Mucosa of descending colon (tissue), 3 donors: ENCODE measurements at regions not wholly inside any gene's neighbourhood (a gene's known extent, or its start where the extent isn't known, plus 50 kb on each side); places are given as distances from the start of the nearest gene placed in this dataset.
A peak's percentile ranks its signal among the peaks of the same experiment; 100 is the strongest.

ENCODE experiments used
- ATAC-seq: fragments of 200-7000 bp; cut with Tn5 transposase; one replicate; pipeline ENCODE4 v1.9.1; 2020; ENCODE audit warnings: mild to moderate bottlenecking, moderate library complexity
- DNase-seq, 3 donors: peaks; one replicate each; pipeline ENCODE4 v3.0.0-alpha.2; 2020
- H3K36me3 ChIP-seq: fragments of 200-600 bp; one replicate; pipeline ENCODE4 v1.8.0; 2021; ENCODE audit warnings: low read depth, mild to moderate bottlenecking
- H3K4me1 ChIP-seq: fragments of 200-600 bp; one replicate; pipeline ENCODE4 v1.8.0; 2021; ENCODE audit warnings: low read depth, mild to moderate bottlenecking
- H3K4me3 ChIP-seq: fragments of 200-600 bp; one replicate; pipeline ENCODE4 v1.8.0; 2021; ENCODE audit warnings: mild to moderate bottlenecking
- H3K9me3 ChIP-seq: fragments of 200-600 bp; one replicate; pipeline ENCODE4 v1.8.0; 2021; ENCODE audit warnings: mild to moderate bottlenecking
- intact Hi-C, 2 donors: fragments of 100-400 bp; cut with DNase I in 1 of 2; cut with micrococcal nuclease in 1 of 2; formaldehyde crosslinking; loops; one replicate each; pipeline versions ENCODE4 v1.11.0 to v1.11.1; 2022; cut with DNase I, micrococcal nuclease
- TF ChIP-seq, protein P1 (sequence below): fragments of 200-600 bp; IDR thresholded peaks from one replicate; pipeline ENCODE4 v1.8.0; 2022; ENCODE audit warnings: antibody characterized with exemption, mild to moderate bottlenecking
- donor health status: DM: no; HTN: no; CAD: no; lungs with moderate emphysema.
- donor health status: DM: no; HTN: no; CAD: no.
- donor health status: DM: no; HTN: yes; CAD: no.

DNA sequence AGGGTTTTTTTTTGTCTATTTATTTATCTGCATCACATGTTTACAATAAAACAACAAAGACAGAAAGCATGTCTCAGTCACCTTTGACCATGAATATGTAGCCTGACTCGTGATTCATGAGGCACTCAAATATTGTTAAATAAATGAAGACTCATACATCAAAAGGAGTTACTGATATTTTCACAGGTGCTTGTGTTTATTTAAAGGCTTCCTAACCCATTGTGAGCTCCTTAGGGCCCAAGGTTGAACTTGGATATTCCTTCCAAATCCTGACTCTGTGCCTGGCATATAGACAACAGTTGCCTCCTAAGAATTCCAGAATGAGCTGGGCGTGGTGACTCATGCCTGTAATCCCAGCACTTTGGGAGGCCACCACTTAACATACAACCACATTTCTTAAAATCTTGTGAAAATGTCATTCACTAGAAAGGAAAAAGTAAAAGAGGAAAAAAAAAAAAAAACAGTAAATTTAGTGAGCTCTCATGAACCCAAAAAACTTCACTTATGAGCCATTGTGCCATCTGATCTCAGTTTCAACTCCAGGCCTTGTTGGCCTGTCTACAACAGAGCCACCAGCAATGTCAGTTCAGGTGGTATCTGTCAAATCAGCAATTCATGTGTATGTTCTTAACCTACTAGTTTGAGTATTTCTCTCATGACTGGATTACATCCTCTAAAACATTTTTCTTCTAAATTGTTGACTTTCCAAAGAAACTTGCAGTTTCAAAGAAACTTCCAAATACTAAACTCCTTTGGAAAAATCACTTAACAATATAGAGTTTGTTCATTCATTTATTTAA, 162.7 kb upstream of the MARCKS start:
- intact Hi-C loops, result no loop called here
- DNase-seq, result no peak

DNA sequence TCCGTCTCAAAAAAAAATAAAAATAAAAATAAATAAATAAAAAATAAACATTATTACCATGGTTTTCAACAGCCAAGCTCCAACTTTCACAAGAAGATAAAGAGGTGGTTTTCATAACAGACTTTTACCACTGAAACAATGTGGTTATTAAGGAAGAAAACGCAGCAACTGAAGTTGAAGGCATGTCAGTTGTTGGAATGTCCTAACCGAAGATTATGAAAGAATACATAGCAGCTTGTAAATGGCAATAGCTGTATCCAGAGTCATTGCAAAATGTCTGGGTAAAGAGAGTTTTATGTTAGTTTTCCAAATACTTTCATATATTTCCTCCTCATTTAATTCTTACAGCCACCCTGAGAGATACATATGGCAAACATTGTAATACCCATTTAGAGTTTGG, 161.6 kb upstream of the MARCKS start:
- ATAC-seq (no peak), DNase-seq (no peak)
- TF ChIP-seq, protein P1, sequence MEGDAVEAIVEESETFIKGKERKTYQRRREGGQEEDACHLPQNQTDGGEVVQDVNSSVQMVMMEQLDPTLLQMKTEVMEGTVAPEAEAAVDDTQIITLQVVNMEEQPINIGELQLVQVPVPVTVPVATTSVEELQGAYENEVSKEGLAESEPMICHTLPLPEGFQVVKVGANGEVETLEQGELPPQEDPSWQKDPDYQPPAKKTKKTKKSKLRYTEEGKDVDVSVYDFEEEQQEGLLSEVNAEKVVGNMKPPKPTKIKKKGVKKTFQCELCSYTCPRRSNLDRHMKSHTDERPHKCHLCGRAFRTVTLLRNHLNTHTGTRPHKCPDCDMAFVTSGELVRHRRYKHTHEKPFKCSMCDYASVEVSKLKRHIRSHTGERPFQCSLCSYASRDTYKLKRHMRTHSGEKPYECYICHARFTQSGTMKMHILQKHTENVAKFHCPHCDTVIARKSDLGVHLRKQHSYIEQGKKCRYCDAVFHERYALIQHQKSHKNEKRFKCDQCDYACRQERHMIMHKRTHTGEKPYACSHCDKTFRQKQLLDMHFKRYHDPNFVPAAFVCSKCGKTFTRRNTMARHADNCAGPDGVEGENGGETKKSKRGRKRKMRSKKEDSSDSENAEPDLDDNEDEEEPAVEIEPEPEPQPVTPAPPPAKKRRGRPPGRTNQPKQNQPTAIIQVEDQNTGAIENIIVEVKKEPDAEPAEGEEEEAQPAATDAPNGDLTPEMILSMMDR, result no peak
- Histone ChIP-seq H3K36me3 (no peaks in the 10 kb centered on the region), H3K4me3 (no peak overlapping the region), H3K4me1 (peaks cover 10% of the 10 kb centered on the region), H3K9me3 (no peaks in the 10 kb centered on the region)
- intact Hi-C loops, result no loop called here

More for the DNA sequence above, 162.7 kb upstream of the MARCKS start:
- peak; percentile 59 for ATAC-seq
- no peaks in the 10 kb centered on the region for H3K9me3 ChIP-seq
- no peak overlapping the region for H3K4me3 ChIP-seq
- TF ChIP-seq, protein P1, result no peak
- H3K36me3 ChIP-seq, result no peaks in the 10 kb centered on the region
- peaks cover 10% of the 10 kb centered on the region for H3K4me1 ChIP-seq

DNA sequence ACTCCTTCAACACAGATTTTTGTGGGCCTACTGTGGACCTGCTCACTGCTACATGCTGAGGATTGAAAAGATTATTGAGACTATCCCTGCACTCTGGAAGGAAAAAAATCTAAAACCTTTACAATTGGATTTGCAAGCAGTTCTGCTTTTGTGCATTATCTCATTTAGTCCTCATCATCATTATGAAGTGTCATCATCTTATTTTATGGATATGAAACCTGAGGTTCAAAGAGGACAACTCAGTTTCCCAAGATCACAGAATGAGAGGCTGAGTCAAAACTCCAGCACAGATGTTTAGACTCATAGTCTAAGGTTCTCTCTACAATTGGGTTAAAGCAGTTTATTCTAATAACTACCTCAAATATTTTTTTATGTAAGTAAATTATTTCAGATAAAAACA, 160.2 kb upstream of the MARCKS start:
- Histone ChIP-seq H3K4me1 (peaks cover 10% of the 10 kb centered on the region), H3K9me3 (no peaks in the 10 kb centered on the region), H3K36me3 (no peaks in the 10 kb centered on the region), H3K4me3 (no peak overlapping the region)
- DNase-seq (no peak), ATAC-seq (no peak)
- intact Hi-C loops, result no loop called here
- TF ChIP-seq, protein P1, result no peak

DNA sequence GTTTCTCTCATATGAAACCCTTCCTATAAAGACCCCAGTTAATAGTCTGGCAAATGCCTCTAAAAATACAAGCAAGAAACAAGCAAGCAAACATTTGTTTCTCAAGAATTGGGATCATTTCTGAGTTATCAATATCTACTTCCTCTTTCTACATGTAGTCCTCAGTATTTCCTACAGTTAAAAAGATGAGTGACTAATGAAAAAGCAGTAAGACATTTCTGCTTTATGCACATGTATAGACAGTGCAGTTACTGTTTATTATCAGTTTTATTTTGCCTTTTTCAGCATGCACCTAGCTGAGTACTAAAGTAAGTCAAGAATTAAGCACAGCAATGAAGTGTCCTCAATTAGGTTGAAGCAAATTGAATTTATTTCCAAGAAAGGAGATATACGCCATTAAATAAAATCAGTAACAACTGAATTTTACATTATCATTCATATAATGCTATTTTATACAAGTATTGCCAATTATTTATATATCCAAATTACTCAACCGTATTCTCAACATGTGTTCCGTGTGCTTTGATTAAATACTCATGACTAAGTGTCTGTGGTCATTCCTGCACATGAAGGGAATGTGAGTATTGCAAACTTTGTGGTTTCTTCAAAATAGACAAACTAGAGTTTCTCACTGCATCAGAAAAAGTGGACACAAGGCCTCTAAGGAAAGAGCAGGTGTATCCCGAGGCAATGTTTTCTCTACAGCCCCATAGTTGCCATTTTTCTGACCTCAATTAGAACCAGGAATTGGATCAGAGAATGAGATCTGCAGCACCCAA, 159.3 kb upstream of the MARCKS start:
- Histone ChIP-seq H3K36me3 (no peaks in the 10 kb centered on the region), H3K4me1 (peaks cover 10% of the 10 kb centered on the region), H3K4me3 (no peak overlapping the region), H3K9me3 (no peaks in the 10 kb centered on the region)
- ATAC-seq (no peak), DNase-seq (no peak)
- TF ChIP-seq, protein P1, result no peak
- intact Hi-C loops, result no loop called here

DNA sequence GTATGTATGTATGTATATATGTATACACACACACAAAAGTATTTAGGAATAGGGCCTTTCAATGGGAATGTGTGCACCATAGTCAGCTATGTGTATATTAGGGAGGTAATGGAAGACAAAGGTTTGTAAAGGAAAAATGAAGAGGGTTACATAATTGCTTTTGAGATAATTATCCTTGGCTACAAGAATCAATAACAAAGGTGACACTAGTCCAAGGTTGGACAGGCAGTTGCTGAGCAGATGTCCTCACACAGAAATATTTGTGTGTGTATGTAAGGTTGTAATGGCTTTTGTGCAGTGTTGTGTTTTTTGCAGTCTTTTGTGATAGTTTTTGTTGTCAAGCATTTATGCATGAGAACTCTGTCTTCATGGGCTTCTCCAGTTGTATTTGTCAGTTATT, 157.9 kb upstream of the MARCKS start:
- H3K9me3 ChIP-seq, result no peaks in the 10 kb centered on the region
- peaks cover 10% of the 10 kb centered on the region for H3K4me1 ChIP-seq
- ATAC-seq (no peak), DNase-seq (no peak)
- TF ChIP-seq, protein P1, result no peak
- H3K36me3 ChIP-seq, result no peaks in the 10 kb centered on the region
- intact Hi-C loops, result no loop called here
- no peak overlapping the region for H3K4me3 ChIP-seq
